A549 (cell line): ENCODE measurements at regions not wholly inside any gene's neighbourhood (a gene's known extent, or its start where the extent isn't known, plus 50 kb on each side); places are given as distances from the start of the nearest gene placed in this dataset.

Experiments
- ATAC-seq, 2 experiments: fragments of 200-7000 bp in 1 of 2; fragments of >200 bp in 1 of 2; cut with Nextera tagmentation in 1 of 2; cut with Tn5 transposase in 1 of 2; 3 replicates each; pipeline versions ENCODE4 v1.8.0 to v1.9.1; 2018 to 2020; ENCODE audit warnings: mild to moderate bottlenecking in 1 of 2, moderate library complexity in 1 of 2
- CTCF ChIA-PET: fragments of 300-600 bp; sonication (Branson Sonifier 250); formaldehyde crosslinking; extraction: SDS; loops from one replicate; lab custom pipeline; 2021; ENCODE audit warnings: antibody characterized with exemption, inconsistent platforms; lab: Yijun Ruan, JAX
- POLR2A ChIA-PET: fragments of 350-600 bp; formaldehyde crosslinking; extraction: SDS; loops from one replicate; lab custom pipeline; 2021; ENCODE audit warnings: antibody characterized with exemption, inconsistent platforms; lab: Yijun Ruan, JAX
- DNase-seq, 2 experiments: peaks; one replicate each; pipeline versions ENCODE4 v3.0.0 to v3.0.0-alpha.2; 2011 to 2016; ENCODE audit warnings: low read depth in 1 of 2, low spot score in 1 of 2
- FAIRE-seq: peaks from 2 replicates; lab custom pipeline; 2011; peaks lifted over from hg19 to GRCh38; lab: Jason Lieb, UNC
- H3K27ac ChIP-seq, 2 experiments: fragments of >200 bp; sonication (Bioruptor Twin); formaldehyde crosslinking; 3 replicates each; pipeline ENCODE4 v1.5.1; 2016 to 2017
- H3K4me1 ChIP-seq: fragments of >200 bp; sonication (Bioruptor Twin); formaldehyde crosslinking; 3 replicates; pipeline ENCODE4 v1.6.1; 2016
- H3K4me2 ChIP-seq: fragments of >200 bp; sonication (Bioruptor Twin); formaldehyde crosslinking; 3 replicates; pipeline ENCODE4 v1.6.1; 2016
- H3K4me3 ChIP-seq: fragments of >200 bp; sonication (Bioruptor Twin); formaldehyde crosslinking; 3 replicates; pipeline ENCODE4 v1.5.1; 2016
- H3K9me3 ChIP-seq: fragments of >200 bp; sonication (Bioruptor Twin); formaldehyde crosslinking; 3 replicates; pipeline ENCODE4 v1.6.1; 2016
- ATOH8 ChIP-seq: fragments of 250-450 bp; sonication (Bioruptor Pico); IDR thresholded peaks from 2 replicates; pipeline ENCODE4 v1.5.0; 2020; ENCODE audit warnings: low read depth, mild to moderate bottlenecking, moderate library complexity
- BHLHE40 ChIP-seq: IDR thresholded peaks from 2 replicates; pipeline ENCODE4 v1.6.1; 2012; ENCODE audit warnings: low read depth, low read length, inconsistent platforms
- CTCF ChIP-seq: fragments of >200 bp; sonication (Bioruptor Twin); formaldehyde crosslinking; IDR thresholded peaks from 3 replicates; pipeline ENCODE4 v1.5.1; 2016
- EHMT2 ChIP-seq: fragments of 200-600 bp; sonication (generic); IDR thresholded peaks from 2 replicates; pipeline ENCODE4 v1.6.1; 2016; ENCODE audit warnings: antibody characterized with exemption, low read depth, mild to moderate bottlenecking, moderate library complexity
- ELK1 ChIP-seq: fragments of 150-350 bp; IDR thresholded peaks from 2 replicates; pipeline ENCODE4 v1.6.1; 2014; ENCODE audit warnings: low read depth, mild to moderate bottlenecking, low read length
- FOSB ChIP-seq: fragments of 250-450 bp; sonication (Bioruptor Pico); IDR thresholded peaks from 2 replicates; pipeline ENCODE4 v1.5.0; 2020; ENCODE audit warnings: mild to moderate bottlenecking, moderate library complexity
- FOSL2 ChIP-seq, 2 experiments: fragments of 450-650 bp in 1 of 2; fragments of >200 bp in 1 of 2; sonication (Bioruptor Twin) in 1 of 2; formaldehyde crosslinking; IDR thresholded peaks; 2 replicates each; pipeline versions ENCODE4 v1.5.0 to v1.6.1; 2016 to 2020; ENCODE audit warnings: mild to moderate bottlenecking in 1 of 2, moderate library complexity in 1 of 2
- HDAC2 ChIP-seq: fragments of 200-600 bp; sonication (generic); IDR thresholded peaks from 2 replicates; pipeline ENCODE4 v1.6.1; 2016
- HES2 ChIP-seq: fragments of >200 bp; sonication (Bioruptor Twin); formaldehyde crosslinking; IDR thresholded peaks from 2 replicates; pipeline ENCODE4 v1.6.1; 2016
- JUN ChIP-seq, 2 experiments: fragments of >200 bp; sonication (Bioruptor Twin); formaldehyde crosslinking; IDR thresholded peaks; 2 replicates in 1 of 2; 3 replicates in 1 of 2; pipeline ENCODE4 v1.6.1; 2016 to 2017
- JUNB ChIP-seq: fragments of >200 bp; sonication (Bioruptor Twin); formaldehyde crosslinking; IDR thresholded peaks from 2 replicates; pipeline ENCODE4 v1.6.1; 2016
- KDM1A ChIP-seq: fragments of 200-600 bp; sonication (generic); IDR thresholded peaks from 2 replicates; pipeline ENCODE4 v1.6.1; 2016; ENCODE audit warnings: low read depth, mild to moderate bottlenecking
- KDM5A ChIP-seq: fragments of 200-600 bp; sonication (generic); IDR thresholded peaks from 2 replicates; pipeline ENCODE4 v1.6.1; 2016; ENCODE audit warnings: antibody characterized with exemption, mild to moderate bottlenecking
- MYC ChIP-seq: IDR thresholded peaks from 2 replicates; pipeline ENCODE4 v1.6.1; 2012; ENCODE audit warnings: mild to moderate bottlenecking, inconsistent platforms, low read length, improper control_type of control experiment, borderline replicate concordance
- NFE2L2 ChIP-seq: fragments of 150-350 bp; conservative IDR thresholded peaks from 2 replicates; pipeline ENCODE4 v1.6.1; 2014; ENCODE audit warnings: low read length
- NR3C1 ChIP-seq: fragments of >200 bp; sonication (Bioruptor Twin); formaldehyde crosslinking; IDR thresholded peaks from 3 replicates; pipeline ENCODE4 v1.6.1; 2017
- PHF8 ChIP-seq: fragments of 200-600 bp; sonication (generic); IDR thresholded peaks from 2 replicates; pipeline ENCODE4 v1.6.1; 2016; ENCODE audit warnings: low read depth, mild to moderate bottlenecking, antibody characterized with exemption, moderate library complexity, borderline replicate concordance
- POLR2A ChIP-seq: IDR thresholded peaks from 2 replicates; pipeline ENCODE4 v1.6.1; 2012; ENCODE audit warnings: mild to moderate bottlenecking, low read length
- POLR2AphosphoS2 ChIP-seq: conservative IDR thresholded peaks from 2 replicates; pipeline ENCODE4 v1.6.1; 2012; ENCODE audit warnings: low read length, improper control_type of control experiment, inconsistent platforms
- RARB ChIP-seq: fragments of 250-450 bp; sonication (Bioruptor Pico); IDR thresholded peaks from 2 replicates; pipeline ENCODE4 v1.8.0; 2021; ENCODE audit warnings: mild to moderate bottlenecking, moderate library complexity
- RCOR1 ChIP-seq: fragments of 150-350 bp; IDR thresholded peaks from 2 replicates; pipeline ENCODE4 v1.6.1; 2014; ENCODE audit warnings: antibody characterized with exemption, low read length, low read depth
- REST ChIP-seq: fragments of 200-600 bp; sonication (generic); IDR thresholded peaks from 2 replicates; pipeline ENCODE4 v1.6.1; 2016; ENCODE audit warnings: antibody characterized with exemption, mild to moderate bottlenecking, moderate library complexity
- RNF2 ChIP-seq: fragments of 200-600 bp; sonication (generic); IDR thresholded peaks from 2 replicates; pipeline ENCODE4 v1.6.1; 2016; ENCODE audit warnings: low read depth, mild to moderate bottlenecking, antibody characterized with exemption, moderate library complexity, borderline replicate concordance
- SREBF2 ChIP-seq: fragments of 450-650 bp; IDR thresholded peaks from 2 replicates; pipeline ENCODE4 v1.6.1; 2014; ENCODE audit warnings: mild to moderate bottlenecking, moderate library complexity
- TP53 ChIP-seq: fragments of 250-450 bp; sonication (Bioruptor Pico); IDR thresholded peaks from 2 replicates; pipeline ENCODE4 v1.5.0; 2021; ENCODE audit warnings: mild to moderate bottlenecking, moderate library complexity
- ZNF302 ChIP-seq: fragments of 250-450 bp; sonication (Bioruptor Pico); IDR thresholded peaks from 2 replicates; pipeline ENCODE4 v1.9.0; 2021; ENCODE audit warnings: inconsistent platforms, mild to moderate bottlenecking, moderate library complexity
- WGBS: methylation state at CpG from one replicate; pipeline ENCODE4 v1.1.6; 2017; ENCODE audit errors: missing lambda C conversion rate; 5-methylcytosine and 5-hydroxymethylcytosine counted together

GRCh38 chr5:160970605-160971191 is 118.7 kb upstream of the ATP10B start:
- TF ChIP-seq KDM5A, result no peak
- no peak for TF ChIP-seq TP53 (CRISPR knock-in tag)
- TF ChIP-seq PHF8, result no peak
- no peak for TF ChIP-seq RCOR1
- TF ChIP-seq EHMT2, result no peak
- TF ChIP-seq MYC, result no peak
- TF ChIP-seq ELK1, result no peak
- TF ChIP-seq RNF2, result no peak
- TF ChIP-seq, all 56 proteins: peak for 0
- H3K4me3 ChIP-seq, result no peak overlapping the region
- no peaks in the 10 kb centered on the region for H3K9me3 ChIP-seq
- ChIA-PET CTCF (no interaction called here), POLR2A (no interaction called here)
- FAIRE-seq (no peak), DNase-seq (no peak), ATAC-seq (0 out of 6 replicates have a peak, but pooled peaks of 1 of the 2 experiments have one; percentile 35)
- WGBS, result 2% methylated on average over 1 of the region's 1 CpG
- H3K4me1 ChIP-seq, result no peaks in the 10 kb centered on the region
- H3K27ac ChIP-seq, result no peak overlapping the region
- no peak overlapping the region for H3K4me2 ChIP-seq

- H3K4me2 ChIP-seq, result no peak overlapping the region
- no peaks in the 10 kb centered on the region for H3K9me3 ChIP-seq
- H3K4me3 ChIP-seq, result no peak overlapping the region
- ATAC-seq (no peak), FAIRE-seq (no peak), DNase-seq (no peak)
- ChIA-PET CTCF (no interaction called here), POLR2A (no interaction called here)
- H3K27ac ChIP-seq, result no peak overlapping the region
- TF ChIP-seq JUN (IDR thresholded peaks at IDR 0.05) (no peak), BHLHE40 (no peak), FOSL2 (IDR thresholded peaks at IDR 0.05) (no peak), FOSL2 (CRISPR knock-in tag; IDR thresholded peaks at IDR 0.05) (no peak), HDAC2 (no peak), KDM1A (no peak), POLR2A (no peak), KDM5A (no peak), SREBF2 (no peak), RARB (CRISPR knock-in tag) (no peak), NFE2L2 (no peak), HES2 (no peak), CTCF (no peak), ELK1 (no peak), POLR2AphosphoS2 (no peak), NR3C1 (no peak)
- H3K4me1 ChIP-seq, result no peaks in the 10 kb centered on the region
These were observed 117.6 kb upstream of the ATP10B start for GRCh38 chr5:160969645-160970044.

- 7% methylated on average over 6 of the region's 6 CpGs for WGBS
- no peak for DNase-seq
- Histone ChIP-seq H3K4me1 (no peaks in the 10 kb centered on the region), H3K9me3 (no peaks in the 10 kb centered on the region), H3K27ac (no peak overlapping the region), H3K4me3 (no peak overlapping the region), H3K4me2 (no peak overlapping the region)
- no peak for ATAC-seq
- ChIA-PET POLR2A (no interaction called here), CTCF (no interaction called here)
- FAIRE-seq, result no peak
- no peak for TF ChIP-seq POLR2AphosphoS2
- no peak for TF ChIP-seq TP53 (CRISPR knock-in tag)
- TF ChIP-seq BHLHE40, result no peak
- TF ChIP-seq SREBF2, result no peak
- no peak for TF ChIP-seq REST
- TF ChIP-seq JUN (IDR thresholded peaks at IDR 0.05), result no peak
- TF ChIP-seq ATOH8 (CRISPR knock-in tag), result no peak
- TF ChIP-seq FOSL2 (IDR thresholded peaks at IDR 0.05), result no peak
- TF ChIP-seq FOSL2 (CRISPR knock-in tag; IDR thresholded peaks at IDR 0.05), result no peak
- no peak for TF ChIP-seq FOSB
- TF ChIP-seq ZNF302, result no peak
- TF ChIP-seq JUNB, result no peak
These were observed 116.5 kb upstream of the ATP10B start for GRCh38 chr5:160968480-160968879.
